ENCODE measurements at regions not wholly inside any gene's neighbourhood (a gene's known extent, or its start where the extent isn't known, plus 50 kb on each side); places are given as distances from the start of the nearest gene placed in this dataset.

DNA sequence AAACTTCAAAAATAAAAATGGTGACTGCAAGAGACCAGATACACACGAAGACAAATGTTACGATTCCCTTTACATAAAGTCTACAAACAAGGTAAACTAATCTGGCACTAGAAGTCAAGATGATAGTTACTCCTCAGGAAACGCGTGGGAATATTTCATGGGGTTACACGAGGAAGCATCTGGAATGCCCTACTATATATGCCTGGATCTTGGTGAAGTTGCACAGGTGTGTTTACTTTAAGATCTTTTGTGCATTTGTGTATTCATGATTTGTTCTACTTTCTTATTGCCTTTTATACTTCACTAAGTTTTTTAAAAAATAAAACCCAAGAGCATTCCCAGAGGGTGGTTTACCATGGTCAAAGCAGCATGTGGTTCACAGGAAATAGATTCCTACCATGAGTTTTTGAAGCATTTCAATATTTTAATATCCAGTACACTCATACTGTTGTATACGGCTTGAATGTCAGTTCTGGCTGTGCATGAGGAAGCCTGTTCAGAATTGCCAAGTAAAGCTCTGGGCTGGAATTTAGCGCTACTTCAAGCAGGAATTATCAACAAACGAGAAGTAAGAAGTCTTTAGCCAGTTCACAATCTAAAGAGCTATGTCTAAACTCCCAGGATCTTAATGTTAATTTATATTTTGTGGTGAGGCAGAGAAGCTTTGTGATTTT, 239.8 kb upstream of the KLHL1 start:
- Histone ChIP-seq H3K4me3 (ENCODE audit: low read depth in 1 of 3, low read length in 3 of 3) (no peak overlapping the region), H3K27ac (ENCODE audit: low read depth in 1 of 3, low read length in 2 of 3) (no peak overlapping the region), H3K27me3 (ENCODE audit: control insufficient read depth in 3 of 3, insufficient read depth in 3 of 3, low read length in 3 of 3) (no peaks in the 10 kb centered on the region), H3K36me3 (ENCODE audit: control insufficient read depth in 3 of 3, insufficient read depth in 2 of 3, low read depth in 1 of 3, low read length in 3 of 3) (no peaks in the 10 kb centered on the region), H3K9me3 (ENCODE audit: control insufficient read depth in 2 of 2, insufficient read depth in 1 of 2, low read depth in 1 of 2, low read length in 1 of 2) (no peaks in the 10 kb centered on the region), H3K4me1 (ENCODE audit: control insufficient read depth in 3 of 3, insufficient read depth in 2 of 3, low read depth in 1 of 3, low read length in 2 of 3) (no peaks in the 10 kb centered on the region)
- no peak for FAIRE-seq
- 68 to 81% (median 78%) methylated on average over 8 of the region's 8 CpGs for WGBS, 3 donors
- no peak for DNase-seq

DNA sequence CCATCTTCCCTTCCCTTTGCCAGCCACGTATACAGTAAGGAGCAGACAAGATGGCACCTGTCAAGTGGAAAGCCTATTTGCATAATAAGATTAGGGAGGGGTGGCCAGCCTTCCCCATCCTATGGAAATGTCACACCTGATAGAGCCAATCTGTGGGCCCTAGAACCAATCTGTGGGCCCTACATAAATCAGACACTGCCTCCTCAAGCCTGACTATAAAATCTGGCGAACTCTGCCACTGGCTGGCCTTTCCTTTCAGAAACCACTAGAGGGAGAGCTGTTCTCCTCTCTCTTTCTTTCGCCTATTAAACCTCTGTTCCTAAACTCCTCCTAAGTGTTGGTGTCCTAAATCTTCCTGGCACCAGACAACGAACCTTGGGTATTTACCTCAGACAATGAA, 231.5 kb upstream of the KLHL1 start:
- Histone ChIP-seq H3K27me3 (ENCODE audit: control insufficient read depth in 3 of 3, insufficient read depth in 3 of 3, low read length in 3 of 3) (no peaks in the 10 kb centered on the region), H3K4me1 (ENCODE audit: control insufficient read depth in 3 of 3, insufficient read depth in 2 of 3, low read depth in 1 of 3, low read length in 2 of 3) (no peaks in the 10 kb centered on the region), H3K9me3 (ENCODE audit: control insufficient read depth in 2 of 2, insufficient read depth in 1 of 2, low read depth in 1 of 2, low read length in 1 of 2) (no peaks in the 10 kb centered on the region), H3K36me3 (ENCODE audit: control insufficient read depth in 3 of 3, insufficient read depth in 2 of 3, low read depth in 1 of 3, low read length in 3 of 3) (no peaks in the 10 kb centered on the region), H3K4me3 (ENCODE audit: low read depth in 1 of 3, low read length in 3 of 3) (no peak overlapping the region), H3K27ac (ENCODE audit: low read depth in 1 of 3, low read length in 2 of 3) (no peak overlapping the region)
- no peak for FAIRE-seq
- WGBS, 3 donors = 32 to 58% (median 36%) methylated on average over 4 of the region's 4 CpGs
- DNase-seq = peak; percentile 27 to 56

DNA sequence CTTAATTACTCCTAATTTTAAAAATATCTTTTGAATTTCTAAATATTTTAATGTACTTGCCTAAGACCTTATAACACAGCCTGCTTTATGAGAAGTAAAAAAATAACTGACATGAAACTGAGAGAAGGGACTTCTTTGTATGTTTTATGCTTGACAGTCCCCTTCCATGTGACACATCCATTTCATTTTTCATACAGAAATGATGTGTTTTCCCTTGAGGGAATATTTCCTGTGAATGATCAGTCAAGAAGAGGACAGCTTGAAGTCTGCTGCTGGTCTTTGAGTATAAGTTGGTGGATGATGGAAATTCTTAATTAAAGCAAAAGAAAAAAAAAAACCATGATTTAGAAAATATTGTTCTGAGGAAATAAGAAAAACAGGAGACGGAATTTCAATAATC, 230.4 kb upstream of the KLHL1 start:
- FAIRE-seq = no peak
- 76 to 88% (median 79%) methylated on average over 1 of the region's 1 CpG for WGBS, 3 donors

DNA sequence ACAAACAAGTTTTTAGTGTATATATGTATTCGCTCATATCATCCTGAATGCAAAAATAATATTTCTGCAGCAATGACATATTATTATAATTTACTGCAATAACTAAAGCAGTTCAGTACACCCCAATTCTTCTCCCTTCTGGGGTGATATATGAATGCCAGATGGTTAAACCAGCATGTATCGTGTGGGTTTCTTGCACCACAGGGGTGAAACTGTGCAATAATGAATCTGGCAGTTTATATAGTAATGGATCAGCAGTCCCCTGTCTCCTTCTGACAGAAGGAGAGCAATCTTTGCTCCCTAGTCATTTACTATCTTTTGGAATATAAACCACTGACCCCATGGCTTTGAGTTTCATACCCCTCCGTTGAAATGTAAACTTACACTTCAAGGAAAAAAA, 228.6 kb upstream of the KLHL1 start:
- DNase-seq (no peak), FAIRE-seq (no peak)
- Histone ChIP-seq H3K36me3 (ENCODE audit: control insufficient read depth in 3 of 3, insufficient read depth in 2 of 3, low read depth in 1 of 3, low read length in 3 of 3) (no peaks in the 10 kb centered on the region), H3K27me3 (ENCODE audit: control insufficient read depth in 3 of 3, insufficient read depth in 3 of 3, low read length in 3 of 3) (no peaks in the 10 kb centered on the region), H3K4me3 (ENCODE audit: low read depth in 1 of 3, low read length in 3 of 3) (no peak overlapping the region), H3K27ac (ENCODE audit: low read depth in 1 of 3, low read length in 2 of 3) (no peak overlapping the region), H3K9me3 (ENCODE audit: control insufficient read depth in 2 of 2, insufficient read depth in 1 of 2, low read depth in 1 of 2, low read length in 1 of 2) (no peaks in the 10 kb centered on the region), H3K4me1 (ENCODE audit: control insufficient read depth in 3 of 3, insufficient read depth in 2 of 3, low read depth in 1 of 3, low read length in 2 of 3) (no peaks in the 10 kb centered on the region)
- 69 to 71% (median 70%) methylated on average over 3 of the region's 3 CpGs for WGBS, 3 donors

More for the DNA sequence above, 230.4 kb upstream of the KLHL1 start:
- no peak overlapping the region for H3K27ac ChIP-seq (ENCODE audit: low read depth in 1 of 3, low read length in 2 of 3)
- no peaks in the 10 kb centered on the region for H3K27me3 ChIP-seq (ENCODE audit: control insufficient read depth in 3 of 3, insufficient read depth in 3 of 3, low read length in 3 of 3)
- H3K4me3 ChIP-seq (ENCODE audit: low read depth in 1 of 3, low read length in 3 of 3) = no peak overlapping the region
- H3K9me3 ChIP-seq (ENCODE audit: control insufficient read depth in 2 of 2, insufficient read depth in 1 of 2, low read depth in 1 of 2, low read length in 1 of 2) = no peaks in the 10 kb centered on the region
- no peaks in the 10 kb centered on the region for H3K36me3 ChIP-seq (ENCODE audit: control insufficient read depth in 3 of 3, insufficient read depth in 2 of 3, low read depth in 1 of 3, low read length in 3 of 3)
- no peak for DNase-seq
- no peaks in the 10 kb centered on the region for H3K4me1 ChIP-seq (ENCODE audit: control insufficient read depth in 3 of 3, insufficient read depth in 2 of 3, low read depth in 1 of 3, low read length in 2 of 3)

DNA sequence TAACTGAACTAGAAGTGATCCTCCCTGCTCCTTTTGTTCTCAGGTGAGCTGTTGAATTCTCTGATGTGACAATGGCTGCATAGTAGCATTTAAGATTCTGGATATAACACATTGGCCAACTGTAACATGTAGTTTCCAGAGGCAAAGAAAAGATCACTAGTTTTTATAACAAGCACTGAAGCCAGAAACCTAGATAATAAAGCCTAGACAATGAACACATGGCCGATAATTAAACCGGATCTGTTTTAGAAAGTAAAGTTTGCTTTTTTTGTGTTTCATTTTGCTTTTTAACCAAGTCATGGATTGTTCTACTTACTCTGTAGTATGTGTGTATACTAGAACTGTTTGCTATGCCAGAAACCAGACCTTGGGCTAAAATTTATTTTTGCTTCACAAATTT, 225.5 kb upstream of the KLHL1 start:
- Histone ChIP-seq H3K9me3 (ENCODE audit: control insufficient read depth in 2 of 2, insufficient read depth in 1 of 2, low read depth in 1 of 2, low read length in 1 of 2) (no peaks in the 10 kb centered on the region), H3K4me1 (ENCODE audit: control insufficient read depth in 3 of 3, insufficient read depth in 2 of 3, low read depth in 1 of 3, low read length in 2 of 3) (no peaks in the 10 kb centered on the region), H3K36me3 (ENCODE audit: control insufficient read depth in 3 of 3, insufficient read depth in 2 of 3, low read depth in 1 of 3, low read length in 3 of 3) (no peaks in the 10 kb centered on the region), H3K4me3 (ENCODE audit: low read depth in 1 of 3, low read length in 3 of 3) (no peak overlapping the region), H3K27ac (ENCODE audit: low read depth in 1 of 3, low read length in 2 of 3) (no peak overlapping the region), H3K27me3 (ENCODE audit: control insufficient read depth in 3 of 3, insufficient read depth in 3 of 3, low read length in 3 of 3) (no peaks in the 10 kb centered on the region)
- FAIRE-seq (no peak), DNase-seq (no peak)
- 64 to 81% (median 68%) methylated on average over 2 of the region's 2 CpGs for WGBS, 3 donors

DNA sequence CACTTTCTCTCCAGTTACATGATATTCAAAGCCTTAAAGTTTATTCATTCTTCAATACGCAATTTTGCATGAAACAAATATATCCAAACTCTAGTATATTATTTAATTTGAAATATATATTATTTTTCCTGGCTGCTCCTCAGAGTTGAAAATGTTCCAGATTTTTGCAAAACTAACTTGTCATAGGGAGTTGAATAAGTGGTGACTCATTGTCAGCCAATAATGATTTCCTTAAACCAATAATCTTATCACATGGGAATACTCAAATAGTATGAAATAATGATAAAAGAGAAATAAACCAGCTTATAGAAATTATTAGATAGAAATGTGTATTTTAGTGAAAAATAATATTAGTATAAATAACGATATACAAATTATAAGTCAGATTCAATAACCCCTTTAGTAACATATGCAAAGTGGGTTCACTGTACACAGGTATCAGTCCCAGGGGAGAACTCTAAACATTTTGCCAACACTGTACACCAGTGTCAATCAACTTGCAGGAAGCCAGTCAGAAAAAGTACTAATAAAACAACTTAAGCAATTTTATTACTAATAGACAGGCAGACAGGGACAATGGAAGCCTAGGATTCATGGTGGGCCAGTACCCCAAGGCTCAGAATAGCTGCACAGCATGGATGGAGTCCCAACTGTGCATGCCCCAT, 222.6 kb upstream of the KLHL1 start:
- Histone ChIP-seq H3K27me3 (ENCODE audit: control insufficient read depth in 3 of 3, insufficient read depth in 3 of 3, low read length in 3 of 3) (no peaks in the 10 kb centered on the region), H3K9me3 (ENCODE audit: control insufficient read depth in 2 of 2, insufficient read depth in 1 of 2, low read depth in 1 of 2, low read length in 1 of 2) (no peaks in the 10 kb centered on the region), H3K4me1 (ENCODE audit: control insufficient read depth in 3 of 3, insufficient read depth in 2 of 3, low read depth in 1 of 3, low read length in 2 of 3) (no peaks in the 10 kb centered on the region), H3K27ac (ENCODE audit: low read depth in 1 of 3, low read length in 2 of 3) (no peak overlapping the region), H3K4me3 (ENCODE audit: low read depth in 1 of 3, low read length in 3 of 3) (no peak overlapping the region), H3K36me3 (ENCODE audit: control insufficient read depth in 3 of 3, insufficient read depth in 2 of 3, low read depth in 1 of 3, low read length in 3 of 3) (no peaks in the 10 kb centered on the region)
- 80 to 88% (median 85%) methylated on average over 2 of the region's 2 CpGs for WGBS, 3 donors
- FAIRE-seq (no peak), DNase-seq (no peak)

DNA sequence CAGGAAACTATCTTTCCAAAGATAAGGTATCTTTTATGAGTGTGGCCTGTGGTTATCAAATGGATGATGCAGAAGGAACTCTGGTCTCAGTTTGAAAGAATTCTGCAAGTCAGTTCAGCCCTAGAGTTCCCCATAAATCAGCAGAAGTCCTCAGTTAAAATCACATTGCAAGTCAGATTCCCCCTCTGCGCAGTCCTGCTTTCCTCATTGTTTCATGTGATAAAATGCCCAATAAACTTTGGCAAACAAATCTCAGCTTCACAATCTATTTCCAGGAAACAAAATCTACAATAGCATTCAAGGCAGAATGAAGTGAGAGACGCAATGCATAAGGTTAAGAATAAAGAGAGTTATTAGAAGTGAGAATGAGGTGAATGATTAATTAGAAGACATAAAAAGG, 216.3 kb upstream of the KLHL1 start:
- H3K27ac ChIP-seq (ENCODE audit: low read depth in 1 of 3, low read length in 2 of 3) = no peak overlapping the region
- no peaks in the 10 kb centered on the region for H3K4me1 ChIP-seq (ENCODE audit: control insufficient read depth in 3 of 3, insufficient read depth in 2 of 3, low read depth in 1 of 3, low read length in 2 of 3)
- no peak overlapping the region for H3K4me3 ChIP-seq (ENCODE audit: low read depth in 1 of 3, low read length in 3 of 3)
- no peaks in the 10 kb centered on the region for H3K9me3 ChIP-seq (ENCODE audit: control insufficient read depth in 2 of 2, insufficient read depth in 1 of 2, low read depth in 1 of 2, low read length in 1 of 2)
- DNase-seq (peak in 1 of 2 donors; percentile 19), FAIRE-seq (no peak)
- H3K27me3 ChIP-seq (ENCODE audit: control insufficient read depth in 3 of 3, insufficient read depth in 3 of 3, low read length in 3 of 3) = no peaks in the 10 kb centered on the region
- H3K36me3 ChIP-seq (ENCODE audit: control insufficient read depth in 3 of 3, insufficient read depth in 2 of 3, low read depth in 1 of 3, low read length in 3 of 3) = no peaks in the 10 kb centered on the region
- 19 to 53% (median 20%) methylated on average over 2 of the region's 2 CpGs for WGBS, 3 donors

DNA sequence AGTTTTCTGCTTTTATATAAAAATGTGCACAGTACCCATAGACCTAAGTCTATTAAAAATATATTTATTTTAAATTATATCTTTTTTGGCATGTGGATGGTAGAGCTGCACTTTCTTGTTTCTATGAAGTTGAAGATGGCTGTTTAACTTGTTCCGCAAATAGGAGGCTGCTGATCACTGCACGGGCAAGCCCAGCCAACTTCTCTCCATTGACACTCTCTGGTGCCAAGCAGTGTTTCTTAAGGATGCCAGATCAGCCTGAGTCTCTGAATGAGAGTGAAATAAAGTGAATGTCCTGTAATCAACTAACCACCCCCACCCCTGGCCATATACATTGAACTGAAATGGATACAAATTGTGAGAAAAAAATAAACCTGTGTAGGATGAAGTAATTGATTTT, 202.9 kb upstream of the KLHL1 start:
- Histone ChIP-seq H3K27ac (ENCODE audit: low read depth in 1 of 3, low read length in 2 of 3) (no peak overlapping the region), H3K27me3 (ENCODE audit: control insufficient read depth in 3 of 3, insufficient read depth in 3 of 3, low read length in 3 of 3) (no peaks in the 10 kb centered on the region), H3K4me3 (ENCODE audit: low read depth in 1 of 3, low read length in 3 of 3) (no peak overlapping the region), H3K4me1 (ENCODE audit: control insufficient read depth in 3 of 3, insufficient read depth in 2 of 3, low read depth in 1 of 3, low read length in 2 of 3) (no peaks in the 10 kb centered on the region), H3K9me3 (ENCODE audit: control insufficient read depth in 2 of 2, insufficient read depth in 1 of 2, low read depth in 1 of 2, low read length in 1 of 2) (no peaks in the 10 kb centered on the region), H3K36me3 (ENCODE audit: control insufficient read depth in 3 of 3, insufficient read depth in 2 of 3, low read depth in 1 of 3, low read length in 3 of 3) (no peaks in the 10 kb centered on the region)
- no peak for DNase-seq
- WGBS, 3 donors = 73 to 84% (median 75%) methylated on average over 2 of the region's 2 CpGs
- FAIRE-seq = no peak
